ENCODE measurements at regions not wholly inside any gene's neighbourhood (a gene's known extent, or its start where the extent isn't known, plus 50 kb on each side); places are given as distances from the start of the nearest gene placed in this dataset.

GRCh38 chr4:136526517-136526916, 1005.8 kb downstream of the PCDH18 start:
- no peak overlapping the region for H3K27ac ChIP-seq
- TF ChIP-seq CTCF (IDR thresholded peaks at IDR 0.05) (no peak), ZFX (IDR thresholded peaks at IDR 0.05; ENCODE audit: borderline replicate concordance) (no peak)

- no peak overlapping the region for H3K27ac ChIP-seq
- no peak for TF ChIP-seq ZFX (IDR thresholded peaks at IDR 0.05; ENCODE audit: borderline replicate concordance)
- no peak for TF ChIP-seq CTCF (IDR thresholded peaks at IDR 0.05)
These were observed 1008.3 kb downstream of the PCDH18 start for GRCh38 chr4:136524039-136524438.

DNA sequence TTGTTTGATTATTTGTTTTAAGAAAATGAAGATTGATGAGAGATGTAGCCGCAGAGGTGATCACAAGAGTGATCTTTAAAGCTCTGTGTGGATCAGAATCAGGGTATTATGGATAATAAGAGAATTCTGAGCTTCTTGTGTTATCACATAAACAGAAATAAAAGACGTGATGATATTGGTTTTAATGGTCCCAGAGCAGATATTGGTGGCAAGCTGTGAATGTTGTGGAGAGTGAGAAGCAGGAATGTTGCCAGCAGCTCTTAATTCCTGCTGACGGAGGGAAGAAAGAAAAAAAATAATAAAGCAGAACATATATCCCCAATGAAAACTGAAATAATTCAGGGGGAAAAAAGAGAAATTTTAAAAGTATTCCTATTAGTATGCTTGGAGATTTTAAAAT, 1015.9 kb downstream of the PCDH18 start:
- H3K27ac ChIP-seq = no peak overlapping the region
- TF ChIP-seq ZFX (IDR thresholded peaks at IDR 0.05; ENCODE audit: borderline replicate concordance) (no peak), CTCF (IDR thresholded peaks at IDR 0.05) (no peak)

- no peak overlapping the region for H3K27ac ChIP-seq
- no peak for TF ChIP-seq ZFX (IDR thresholded peaks at IDR 0.05; ENCODE audit: borderline replicate concordance)
- no peak for TF ChIP-seq CTCF (IDR thresholded peaks at IDR 0.05)
These were observed 1027.3 kb downstream of the PCDH18 start for GRCh38 chr4:136505020-136505419.

GRCh38 chr4:136495851-136496250, 1036.4 kb downstream of the PCDH18 start:
- no peak overlapping the region for H3K27ac ChIP-seq
- TF ChIP-seq CTCF (IDR thresholded peaks at IDR 0.05) = no peak
- TF ChIP-seq ZFX (IDR thresholded peaks at IDR 0.05; ENCODE audit: borderline replicate concordance) = no peak

GRCh38 chr4:136495076-136495475, 1037.2 kb downstream of the PCDH18 start:
- TF ChIP-seq CTCF (IDR thresholded peaks at IDR 0.05) = no peak
- no peak for TF ChIP-seq ZFX (IDR thresholded peaks at IDR 0.05; ENCODE audit: borderline replicate concordance)

DNA sequence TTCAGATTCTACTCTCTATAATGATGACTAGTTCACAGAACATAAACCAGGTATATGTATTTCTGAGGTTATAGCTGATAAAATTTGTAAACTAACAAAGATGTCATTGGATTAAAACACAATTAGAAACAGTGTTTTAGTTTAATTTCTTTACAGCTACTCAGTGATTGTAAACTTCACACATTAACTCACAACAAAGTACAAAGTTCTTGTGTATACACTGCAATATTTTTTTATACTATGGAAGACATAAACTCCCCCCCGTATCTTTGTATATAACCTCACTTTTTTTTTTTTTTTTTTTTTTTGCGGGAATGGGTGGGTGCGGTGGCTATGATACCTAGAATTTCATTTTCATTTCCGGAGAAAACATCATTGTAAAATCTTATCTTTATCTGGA, 1043.2 kb downstream of the PCDH18 start:
- H3K27ac ChIP-seq = no peak overlapping the region
- TF ChIP-seq ZFX (IDR thresholded peaks at IDR 0.05; ENCODE audit: borderline replicate concordance) (no peak), CTCF (IDR thresholded peaks at IDR 0.05) (no peak)

More at GRCh38 chr4:136495076-136495475, 1037.2 kb downstream of the PCDH18 start:
- H3K27ac ChIP-seq = no peak overlapping the region
